GM10266 (cell line): ENCODE measurements at regions not wholly inside any gene's neighbourhood (a gene's known extent, or its start where the extent isn't known, plus 50 kb on each side); places are given as distances from the start of the nearest gene placed in this dataset.

ENCODE experiments used
- DNase-seq: peaks from one replicate; pipeline ENCODE4 v3.0.0; 2012; ENCODE audit errors: extremely low spot score
- CTCF ChIP-seq: IDR thresholded peaks from 2 replicates; pipeline ENCODE4 v1.5.1; 2012; ENCODE audit warnings: mild to moderate bottlenecking, low read depth; ENCODE audit not compliant: control insufficient read depth, insufficient read depth; ENCODE audit errors: missing control alignments

DNA sequence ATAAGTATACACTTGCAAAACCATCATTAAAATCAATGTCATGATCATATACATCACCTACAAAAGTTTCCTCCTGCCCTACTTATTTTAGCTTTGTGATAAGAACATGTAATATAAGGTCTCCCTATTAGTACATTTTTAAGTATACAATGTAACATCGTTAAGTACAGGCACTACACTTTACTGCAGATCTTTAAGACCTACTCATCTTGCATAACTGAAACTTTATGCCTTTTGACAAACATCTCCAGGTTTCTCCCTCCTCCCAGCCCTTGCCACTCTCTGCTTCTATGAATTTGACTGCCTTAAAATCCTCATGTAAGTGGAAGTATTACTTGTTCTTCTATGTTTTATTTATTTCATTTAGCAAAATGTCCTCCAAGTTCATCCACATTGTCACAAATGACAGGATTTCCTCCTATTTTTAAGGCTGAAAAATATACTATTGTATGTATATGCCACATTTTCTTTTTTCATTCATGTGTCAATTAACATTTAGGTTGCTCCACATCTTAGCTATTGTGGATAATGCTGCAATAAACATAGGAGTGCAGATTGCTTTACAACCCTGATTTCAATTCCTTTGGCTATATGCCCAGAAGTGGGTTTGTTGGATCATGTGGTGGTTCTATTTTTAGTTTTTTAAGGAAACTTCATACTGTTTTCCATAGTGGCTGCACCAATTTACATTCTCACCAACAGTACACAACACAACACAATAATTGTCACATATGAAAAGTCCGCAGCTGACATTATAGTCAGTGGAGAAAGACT is 471.1 kb upstream of the ANO3 start:
- no peak for DNase-seq
- no peak for TF ChIP-seq CTCF

GRCh38 chr11:25862159-25862558 is 469.8 kb upstream of the ANO3 start:
- TF ChIP-seq CTCF: no peak
- no peak for DNase-seq

- DNase-seq: no peak
- TF ChIP-seq CTCF: no peak
Measured at GRCh38 chr11:25863986-25864385, 467.9 kb upstream of the ANO3 start.

DNA sequence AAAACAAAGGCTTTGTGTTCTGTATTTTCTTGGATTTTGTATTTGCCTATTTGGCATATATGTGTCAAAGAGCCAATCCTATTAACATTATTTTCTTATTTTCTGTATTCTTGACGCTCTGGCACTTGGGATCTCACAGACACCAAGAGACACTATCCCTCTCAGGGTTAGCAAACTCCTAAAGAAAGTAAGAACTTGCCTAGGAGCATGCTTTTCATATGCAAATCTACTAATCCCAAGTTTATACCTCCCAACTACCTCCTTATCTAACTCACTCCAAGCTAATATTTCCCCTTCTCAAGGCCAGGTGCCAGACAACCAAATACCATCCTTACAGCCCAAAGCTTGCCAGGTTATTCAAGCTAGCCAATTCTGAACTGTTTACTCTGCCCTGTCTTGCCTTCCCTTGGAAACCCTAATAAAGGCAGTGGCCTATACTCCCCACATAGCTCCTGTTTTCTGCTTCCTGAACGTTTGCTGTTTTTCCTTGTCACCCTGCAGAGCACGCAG is 455.4 kb upstream of the ANO3 start:
- no peak for DNase-seq
- no peak for TF ChIP-seq CTCF

GRCh38 chr11:25886036-25886435 is 445.9 kb upstream of the ANO3 start:
- DNase-seq: no peak
- TF ChIP-seq CTCF: no peak

- TF ChIP-seq CTCF: no peak
- no peak for DNase-seq
Measured at GRCh38 chr11:25890626-25891260, 441.2 kb upstream of the ANO3 start.

DNA sequence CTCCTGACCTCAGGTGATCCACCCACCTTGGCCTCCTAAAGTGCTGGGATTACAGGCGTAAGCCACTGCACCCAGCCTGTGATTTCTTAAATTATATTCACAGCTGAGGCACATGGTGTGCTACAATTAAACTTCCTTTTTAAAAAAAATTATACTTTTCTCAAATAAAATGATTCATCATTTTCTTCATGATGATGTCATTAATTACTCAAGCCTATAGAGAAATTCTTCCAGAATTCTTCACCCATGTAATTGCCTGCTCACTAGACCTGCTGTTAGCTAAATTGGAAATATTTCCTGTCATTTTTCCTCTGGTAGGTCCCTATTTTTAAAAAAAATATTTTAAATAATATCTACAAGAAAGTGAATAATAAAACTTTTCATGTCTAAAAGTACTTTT is 440.0 kb upstream of the ANO3 start:
- TF ChIP-seq CTCF: no peak
- DNase-seq: no peak
